Astrocyte (in vitro differentiated cells and primary cell): ENCODE measurements at regions not wholly inside any gene's neighbourhood (a gene's known extent, or its start where the extent isn't known, plus 50 kb on each side); places are given as distances from the start of the nearest gene placed in this dataset.
"Not testable (repeated sequence)": the region's sequence is repeated elsewhere in the genome, so short reads cannot be mapped to it uniquely, and the experiment has no call there.

Experiments used
- EZH2 ChIP-seq: IDR thresholded peaks from 2 replicates; pipeline ENCODE4 v1.6.1; 2012; ENCODE audit warnings: mild to moderate bottlenecking, low read length, inconsistent platforms; ENCODE audit not compliant: insufficient read depth
- TF ChIP-seq, protein P1 (sequence below): IDR thresholded peaks from 2 replicates; pipeline ENCODE4 v1.5.1; 2011; ENCODE audit warnings: low read depth, mild to moderate bottlenecking, inconsistent platforms, low read length, moderate library complexity; ENCODE audit not compliant: insufficient read depth

DNA sequence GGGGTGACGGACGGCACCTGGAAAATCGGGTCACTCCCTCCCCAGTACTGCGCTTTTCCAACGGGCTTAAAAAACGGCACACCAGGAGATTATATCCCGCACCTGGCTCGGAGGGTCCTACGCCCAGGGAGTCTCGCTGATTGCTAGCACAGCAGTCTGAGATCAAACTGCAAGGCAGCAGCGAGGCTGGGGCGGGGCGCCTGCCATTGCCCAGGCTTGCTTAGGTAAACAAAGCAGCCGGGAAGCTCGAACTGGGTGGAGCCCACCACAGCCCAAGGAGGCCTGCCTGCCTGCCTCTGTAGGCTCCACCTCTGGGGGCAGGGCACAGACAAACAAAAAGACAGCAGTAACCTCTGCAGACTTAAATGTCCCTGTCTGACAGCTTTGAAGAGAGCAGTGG lies 321.7 kb upstream of the NRSN1 start:
- not testable (repeated sequence) for TF ChIP-seq EZH2
- TF ChIP-seq, protein P1, sequence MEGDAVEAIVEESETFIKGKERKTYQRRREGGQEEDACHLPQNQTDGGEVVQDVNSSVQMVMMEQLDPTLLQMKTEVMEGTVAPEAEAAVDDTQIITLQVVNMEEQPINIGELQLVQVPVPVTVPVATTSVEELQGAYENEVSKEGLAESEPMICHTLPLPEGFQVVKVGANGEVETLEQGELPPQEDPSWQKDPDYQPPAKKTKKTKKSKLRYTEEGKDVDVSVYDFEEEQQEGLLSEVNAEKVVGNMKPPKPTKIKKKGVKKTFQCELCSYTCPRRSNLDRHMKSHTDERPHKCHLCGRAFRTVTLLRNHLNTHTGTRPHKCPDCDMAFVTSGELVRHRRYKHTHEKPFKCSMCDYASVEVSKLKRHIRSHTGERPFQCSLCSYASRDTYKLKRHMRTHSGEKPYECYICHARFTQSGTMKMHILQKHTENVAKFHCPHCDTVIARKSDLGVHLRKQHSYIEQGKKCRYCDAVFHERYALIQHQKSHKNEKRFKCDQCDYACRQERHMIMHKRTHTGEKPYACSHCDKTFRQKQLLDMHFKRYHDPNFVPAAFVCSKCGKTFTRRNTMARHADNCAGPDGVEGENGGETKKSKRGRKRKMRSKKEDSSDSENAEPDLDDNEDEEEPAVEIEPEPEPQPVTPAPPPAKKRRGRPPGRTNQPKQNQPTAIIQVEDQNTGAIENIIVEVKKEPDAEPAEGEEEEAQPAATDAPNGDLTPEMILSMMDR, result not testable (repeated sequence)
